HepG2 (cell line): ENCODE measurements at regions not wholly inside any gene's neighbourhood (a gene's known extent, or its start where the extent isn't known, plus 50 kb on each side); places are given as distances from the start of the nearest gene placed in this dataset.

Source experiments
- ATF2 ChIP-seq: sonication (generic); formaldehyde crosslinking; IDR thresholded peaks from 2 replicates; pipeline ENCODE4 v1.4.0; 2020; ENCODE audit warnings: missing genetic modification reagents
- CTCF ChIP-seq: sonication (generic); formaldehyde crosslinking; IDR thresholded peaks from 2 replicates; pipeline ENCODE4 v1.5.0; 2020; ENCODE audit warnings: mild to moderate bottlenecking, missing genetic modification reagents, moderate library complexity
- EZH2 ChIP-seq: conservative IDR thresholded peaks from 2 replicates; pipeline ENCODE4 v1.6.1; 2012; ENCODE audit warnings: mild to moderate bottlenecking, low read depth, low read length, moderate library complexity
- GTF3A ChIP-seq: sonication (generic); formaldehyde crosslinking; conservative IDR thresholded peaks from 2 replicates; pipeline ENCODE4 v1.4.0; 2020; ENCODE audit warnings: mild to moderate bottlenecking, missing genetic modification reagents
- NONO ChIP-seq, 2 experiments: fragments of 450-650 bp in 1 of 2; sonication (generic) in 1 of 2; formaldehyde crosslinking in 1 of 2; IDR thresholded peaks in 1 of 2; conservative IDR thresholded peaks in 1 of 2; 2 replicates each; pipeline versions ENCODE4 v1.6.1 to v1.8.0; 2017 to 2022; ENCODE audit warnings: mild to moderate bottlenecking in 1 of 2, missing genetic modification reagents in 1 of 2, moderate library complexity in 1 of 2
- PATZ1 ChIP-seq: sonication (generic); formaldehyde crosslinking; IDR thresholded peaks from 2 replicates; pipeline ENCODE4 v1.4.0; 2020; ENCODE audit warnings: missing genetic modification reagents
- POLR2AphosphoS5 ChIP-seq: IDR thresholded peaks from 2 replicates; pipeline ENCODE4 v1.6.1; 2012; ENCODE audit warnings: low read depth, low read length
- ZNF121 ChIP-seq: sonication (generic); formaldehyde crosslinking; IDR thresholded peaks from 2 replicates; pipeline ENCODE4 v1.5.0; 2020; ENCODE audit warnings: mild to moderate bottlenecking, missing genetic modification reagents
- ZNF569 ChIP-seq: sonication (generic); formaldehyde crosslinking; IDR thresholded peaks from 2 replicates; pipeline ENCODE4 v1.5.0; 2020; ENCODE audit warnings: mild to moderate bottlenecking, missing genetic modification reagents, moderate library complexity, borderline replicate concordance
- ZNF605 ChIP-seq: sonication (generic); formaldehyde crosslinking; IDR thresholded peaks from 2 replicates; pipeline ENCODE4 v1.8.0; 2022; ENCODE audit warnings: mild to moderate bottlenecking, missing genetic modification reagents
- ZSCAN31 ChIP-seq: sonication (generic); formaldehyde crosslinking; IDR thresholded peaks from 2 replicates; pipeline ENCODE4 v1.5.0; 2020; ENCODE audit warnings: low read depth, mild to moderate bottlenecking, missing genetic modification reagents
- TF ChIP-seq, protein P1 (sequence below): sonication (generic); IDR thresholded peaks from 2 replicates; pipeline ENCODE4 v1.6.1; 2016; ENCODE audit warnings: low read depth, borderline replicate concordance
- TF ChIP-seq, protein P2 (sequence below): sonication (generic); formaldehyde crosslinking; IDR thresholded peaks from 2 replicates; pipeline ENCODE4 v1.4.0; 2020; ENCODE audit warnings: missing genetic modification reagents, borderline replicate concordance

DNA sequence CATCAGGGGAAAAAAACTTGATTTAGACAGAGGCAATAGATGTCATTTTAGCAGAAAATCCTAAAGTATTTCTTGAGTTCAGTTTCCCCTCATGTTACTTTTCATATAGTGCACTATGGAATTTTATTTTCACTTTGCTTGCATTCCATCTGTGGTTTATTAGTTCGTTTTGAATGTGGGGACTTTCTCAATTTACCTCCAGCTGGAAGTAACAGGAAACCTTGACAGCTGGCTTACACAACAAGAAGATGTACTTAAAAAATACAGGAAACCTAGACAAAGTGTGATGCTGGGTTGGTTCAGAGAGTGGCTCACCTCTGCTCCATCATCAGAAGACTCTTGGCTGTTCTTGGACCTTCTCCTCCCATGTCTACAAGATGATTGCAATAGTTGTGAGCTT lies 567.0 kb downstream of the CETN3 start:
- no peak for TF ChIP-seq POLR2AphosphoS5
- no peak for TF ChIP-seq CTCF
- TF ChIP-seq ZNF121 (CRISPR knock-in tag), result no peak
- TF ChIP-seq, protein P1, sequence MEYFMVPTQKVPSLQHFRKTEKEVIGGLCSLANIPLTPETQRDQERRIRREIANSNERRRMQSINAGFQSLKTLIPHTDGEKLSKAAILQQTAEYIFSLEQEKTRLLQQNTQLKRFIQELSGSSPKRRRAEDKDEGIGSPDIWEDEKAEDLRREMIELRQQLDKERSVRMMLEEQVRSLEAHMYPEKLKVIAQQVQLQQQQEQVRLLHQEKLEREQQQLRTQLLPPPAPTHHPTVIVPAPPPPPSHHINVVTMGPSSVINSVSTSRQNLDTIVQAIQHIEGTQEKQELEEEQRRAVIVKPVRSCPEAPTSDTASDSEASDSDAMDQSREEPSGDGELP, result no peak
- TF ChIP-seq ZNF569 (CRISPR knock-in tag), result no peak
- no peak for TF ChIP-seq ZSCAN31 (CRISPR knock-in tag)
- no peak for TF ChIP-seq NONO (IDR thresholded peaks at IDR 0.05)
- no peak for TF ChIP-seq NONO (CRISPR knock-in tag; conservative IDR thresholded peaks at IDR 0.05)
- TF ChIP-seq, protein P2, sequence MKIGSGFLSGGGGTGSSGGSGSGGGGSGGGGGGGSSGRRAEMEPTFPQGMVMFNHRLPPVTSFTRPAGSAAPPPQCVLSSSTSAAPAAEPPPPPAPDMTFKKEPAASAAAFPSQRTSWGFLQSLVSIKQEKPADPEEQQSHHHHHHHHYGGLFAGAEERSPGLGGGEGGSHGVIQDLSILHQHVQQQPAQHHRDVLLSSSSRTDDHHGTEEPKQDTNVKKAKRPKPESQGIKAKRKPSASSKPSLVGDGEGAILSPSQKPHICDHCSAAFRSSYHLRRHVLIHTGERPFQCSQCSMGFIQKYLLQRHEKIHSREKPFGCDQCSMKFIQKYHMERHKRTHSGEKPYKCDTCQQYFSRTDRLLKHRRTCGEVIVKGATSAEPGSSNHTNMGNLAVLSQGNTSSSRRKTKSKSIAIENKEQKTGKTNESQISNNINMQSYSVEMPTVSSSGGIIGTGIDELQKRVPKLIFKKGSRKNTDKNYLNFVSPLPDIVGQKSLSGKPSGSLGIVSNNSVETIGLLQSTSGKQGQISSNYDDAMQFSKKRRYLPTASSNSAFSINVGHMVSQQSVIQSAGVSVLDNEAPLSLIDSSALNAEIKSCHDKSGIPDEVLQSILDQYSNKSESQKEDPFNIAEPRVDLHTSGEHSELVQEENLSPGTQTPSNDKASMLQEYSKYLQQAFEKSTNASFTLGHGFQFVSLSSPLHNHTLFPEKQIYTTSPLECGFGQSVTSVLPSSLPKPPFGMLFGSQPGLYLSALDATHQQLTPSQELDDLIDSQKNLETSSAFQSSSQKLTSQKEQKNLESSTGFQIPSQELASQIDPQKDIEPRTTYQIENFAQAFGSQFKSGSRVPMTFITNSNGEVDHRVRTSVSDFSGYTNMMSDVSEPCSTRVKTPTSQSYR (CRISPR knock-in tag), result no peak
- no peak for TF ChIP-seq ZNF605 (CRISPR knock-in tag)
- TF ChIP-seq GTF3A (CRISPR knock-in tag), result no peak
- no peak for TF ChIP-seq EZH2
- no peak for TF ChIP-seq PATZ1 (CRISPR knock-in tag)
- no peak for TF ChIP-seq ATF2 (CRISPR knock-in tag)
